OCI-LY7 (cell line): ENCODE measurements at regions not wholly inside any gene's neighbourhood (a gene's known extent, or its start where the extent isn't known, plus 50 kb on each side); places are given as distances from the start of the nearest gene placed in this dataset.

Experiments used
- CTCF ChIP-seq: fragments of 200-600 bp; sonication (generic); conservative IDR thresholded peaks from 2 replicates; pipeline ENCODE4 v1.5.1; 2014; ENCODE audit warnings: mild to moderate bottlenecking, antibody characterized with exemption, low read length, moderate library complexity, mixed read lengths
- EZH2phosphoT487 ChIP-seq: fragments of 200-600 bp; sonication (generic); IDR thresholded peaks from 2 replicates; pipeline ENCODE4 v1.6.1; 2018; ENCODE audit warnings: low read depth, borderline replicate concordance, mild to moderate bottlenecking, mixed run types, antibody characterized with exemption, low read length, moderate library complexity, mixed read lengths

GRCh38 chr1:101379950-101380349, 143.1 kb downstream of the S1PR1 start:
- no peak for TF ChIP-seq CTCF
- no peak for TF ChIP-seq EZH2phosphoT487
